K562 (cell line): ENCODE measurements at regions not wholly inside any gene's neighbourhood (a gene's known extent, or its start where the extent isn't known, plus 50 kb on each side); places are given as distances from the start of the nearest gene placed in this dataset.

Experiments used
- EP300 ChIP-seq: IDR thresholded peaks from 2 replicates; pipeline ENCODE4 v1.6.1; 2012; ENCODE audit warnings: low read length, improper control_type of control experiment
- HIVEP1 ChIP-seq: fragments of 250-450 bp; sonication (Bioruptor Pico); IDR thresholded peaks from 2 replicates; pipeline ENCODE4 v1.4.0; 2020; ENCODE audit warnings: mild to moderate bottlenecking
- HMGN3 ChIP-seq: IDR thresholded peaks from 2 replicates; pipeline ENCODE4 v1.6.1; 2011; ENCODE audit warnings: borderline replicate concordance, low read depth, mild to moderate bottlenecking, mixed read lengths, low read length; ENCODE audit not compliant: insufficient read length; ENCODE audit errors: extremely low read depth
- HSF4 ChIP-seq: fragments of 250-450 bp; sonication (Bioruptor Pico); IDR thresholded peaks from 2 replicates; pipeline ENCODE4 v2.1.2; 2022; ENCODE audit warnings: mild to moderate bottlenecking, moderate library complexity, borderline replicate concordance
- KDM1A ChIP-seq, 2 experiments: fragments of 450-650 bp; IDR thresholded peaks; 2 replicates each; pipeline ENCODE4 v1.6.1; 2016; ENCODE audit warnings: mild to moderate bottlenecking in 2 of 2
- NFE2L1 ChIP-seq: fragments of 450-650 bp; IDR thresholded peaks from 2 replicates; pipeline ENCODE4 v1.6.1; 2016; ENCODE audit warnings: missing genetic modification characterization, low read depth, mild to moderate bottlenecking, missing compliant biosample characterization, moderate library complexity, borderline replicate concordance
- PHF8 ChIP-seq: fragments of 200-600 bp; sonication (generic); IDR thresholded peaks from 2 replicates; pipeline ENCODE4 v1.6.1; 2012; ENCODE audit warnings: mixed run types, mild to moderate bottlenecking, inconsistent platforms, low read length, moderate library complexity, borderline replicate concordance
- SP1 ChIP-seq: sonication (generic); formaldehyde crosslinking; IDR thresholded peaks from 2 replicates; pipeline ENCODE4 v1.8.1; 2022; ENCODE audit warnings: mild to moderate bottlenecking, missing genetic modification reagents
- TEAD4 ChIP-seq, 2 experiments: sonication (generic) in 1 of 2; formaldehyde crosslinking in 1 of 2; IDR thresholded peaks; 2 replicates each; pipeline versions ENCODE4 v1.6.1 to v1.8.0; 2012 to 2022; ENCODE audit warnings: borderline replicate concordance in 1 of 2, inconsistent platforms in 1 of 2, low read length in 1 of 2, mild to moderate bottlenecking in 1 of 2, missing genetic modification reagents in 1 of 2
- ZNF780A ChIP-seq: fragments of 250-450 bp; sonication (Bioruptor Pico); IDR thresholded peaks from 2 replicates; pipeline ENCODE4 v1.5.0; 2021; ENCODE audit warnings: mild to moderate bottlenecking
- TF ChIP-seq, protein P1 (sequence below): sonication (generic); formaldehyde crosslinking; IDR thresholded peaks from 2 replicates; pipeline ENCODE4 v1.8.0; 2022; ENCODE audit warnings: mild to moderate bottlenecking, missing genetic modification reagents
- TF ChIP-seq, protein P2 (sequence below): sonication (generic); formaldehyde crosslinking; IDR thresholded peaks from 2 replicates; pipeline ENCODE4 v1.8.0; 2023; ENCODE audit warnings: missing genetic modification reagents, mild to moderate bottlenecking, borderline replicate concordance
- TF ChIP-seq, protein P3 (sequence below): fragments of 250-450 bp; sonication (Bioruptor Pico); IDR thresholded peaks from 2 replicates; pipeline ENCODE4 v1.8.0; 2022; ENCODE audit warnings: moderate library complexity, mild to moderate bottlenecking, inconsistent platforms

DNA sequence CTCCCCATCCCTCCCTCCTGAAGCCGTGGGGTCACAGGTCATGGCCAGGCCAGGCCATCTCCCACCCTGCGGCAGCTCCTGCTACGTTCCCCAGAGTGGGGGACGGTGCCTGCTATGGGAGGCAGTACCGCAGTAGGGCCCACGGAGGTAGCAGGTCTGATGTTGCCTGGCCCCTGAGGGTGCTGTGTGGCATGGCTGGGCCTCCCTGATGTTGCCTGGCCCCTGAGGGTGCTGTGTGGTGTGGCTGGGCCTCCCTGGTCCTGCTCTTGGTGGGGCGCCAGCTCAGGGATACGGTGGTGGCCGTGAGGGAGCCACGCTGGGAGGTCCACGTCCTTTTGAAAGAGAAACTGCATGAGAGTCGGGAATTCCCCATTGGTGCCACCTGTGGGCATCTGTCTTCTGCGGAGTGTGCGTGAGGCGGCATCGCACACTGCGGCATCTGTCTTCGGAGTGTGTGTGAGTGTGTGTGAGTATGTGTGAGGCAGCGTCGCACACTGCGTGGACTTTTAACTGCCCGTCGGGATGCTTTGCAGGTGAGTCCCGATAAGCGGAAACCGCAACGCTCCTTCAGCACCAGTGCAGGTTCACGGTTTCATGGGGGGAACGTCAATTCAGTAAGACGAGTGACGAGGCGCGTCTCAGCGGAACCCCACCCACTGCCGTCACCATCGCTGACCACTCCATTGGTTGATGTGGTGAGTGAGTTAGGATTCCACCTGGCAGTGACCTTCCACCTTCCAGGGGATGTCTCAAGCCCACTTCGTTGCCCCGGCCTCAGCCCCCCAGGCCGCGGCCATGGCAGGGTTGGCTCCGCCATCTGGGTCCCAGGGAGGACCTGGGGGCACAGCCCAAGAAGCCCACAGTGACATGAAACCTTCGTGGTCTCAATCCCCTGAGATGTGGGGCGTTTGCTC lies 51.2 kb upstream of the CFAP46 start:
- TF ChIP-seq HMGN3 (no peak), SP1 (no peak), HSF4 (CRISPR knock-in tag) (no peak), ZNF780A (CRISPR knock-in tag) (no peak), KDM1A (IDR thresholded peaks at IDR 0.05) (no peak), TEAD4 (IDR thresholded peaks at IDR 0.05; ENCODE audit: low read length) (no peak), TEAD4 (CRISPR knock-in tag; IDR thresholded peaks at IDR 0.05; ENCODE audit: borderline replicate concordance) (no peak), NFE2L1 (tag) (no peak), EP300 (no peak), HIVEP1 (CRISPR knock-in tag) (no peak), PHF8 (no peak)
- TF ChIP-seq, protein P1, sequence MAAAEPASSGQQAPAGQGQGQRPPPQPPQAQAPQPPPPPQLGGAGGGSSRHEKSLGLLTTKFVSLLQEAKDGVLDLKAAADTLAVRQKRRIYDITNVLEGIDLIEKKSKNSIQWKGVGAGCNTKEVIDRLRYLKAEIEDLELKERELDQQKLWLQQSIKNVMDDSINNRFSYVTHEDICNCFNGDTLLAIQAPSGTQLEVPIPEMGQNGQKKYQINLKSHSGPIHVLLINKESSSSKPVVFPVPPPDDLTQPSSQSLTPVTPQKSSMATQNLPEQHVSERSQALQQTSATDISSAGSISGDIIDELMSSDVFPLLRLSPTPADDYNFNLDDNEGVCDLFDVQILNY (CRISPR knock-in tag) = no peak
- TF ChIP-seq, protein P2, sequence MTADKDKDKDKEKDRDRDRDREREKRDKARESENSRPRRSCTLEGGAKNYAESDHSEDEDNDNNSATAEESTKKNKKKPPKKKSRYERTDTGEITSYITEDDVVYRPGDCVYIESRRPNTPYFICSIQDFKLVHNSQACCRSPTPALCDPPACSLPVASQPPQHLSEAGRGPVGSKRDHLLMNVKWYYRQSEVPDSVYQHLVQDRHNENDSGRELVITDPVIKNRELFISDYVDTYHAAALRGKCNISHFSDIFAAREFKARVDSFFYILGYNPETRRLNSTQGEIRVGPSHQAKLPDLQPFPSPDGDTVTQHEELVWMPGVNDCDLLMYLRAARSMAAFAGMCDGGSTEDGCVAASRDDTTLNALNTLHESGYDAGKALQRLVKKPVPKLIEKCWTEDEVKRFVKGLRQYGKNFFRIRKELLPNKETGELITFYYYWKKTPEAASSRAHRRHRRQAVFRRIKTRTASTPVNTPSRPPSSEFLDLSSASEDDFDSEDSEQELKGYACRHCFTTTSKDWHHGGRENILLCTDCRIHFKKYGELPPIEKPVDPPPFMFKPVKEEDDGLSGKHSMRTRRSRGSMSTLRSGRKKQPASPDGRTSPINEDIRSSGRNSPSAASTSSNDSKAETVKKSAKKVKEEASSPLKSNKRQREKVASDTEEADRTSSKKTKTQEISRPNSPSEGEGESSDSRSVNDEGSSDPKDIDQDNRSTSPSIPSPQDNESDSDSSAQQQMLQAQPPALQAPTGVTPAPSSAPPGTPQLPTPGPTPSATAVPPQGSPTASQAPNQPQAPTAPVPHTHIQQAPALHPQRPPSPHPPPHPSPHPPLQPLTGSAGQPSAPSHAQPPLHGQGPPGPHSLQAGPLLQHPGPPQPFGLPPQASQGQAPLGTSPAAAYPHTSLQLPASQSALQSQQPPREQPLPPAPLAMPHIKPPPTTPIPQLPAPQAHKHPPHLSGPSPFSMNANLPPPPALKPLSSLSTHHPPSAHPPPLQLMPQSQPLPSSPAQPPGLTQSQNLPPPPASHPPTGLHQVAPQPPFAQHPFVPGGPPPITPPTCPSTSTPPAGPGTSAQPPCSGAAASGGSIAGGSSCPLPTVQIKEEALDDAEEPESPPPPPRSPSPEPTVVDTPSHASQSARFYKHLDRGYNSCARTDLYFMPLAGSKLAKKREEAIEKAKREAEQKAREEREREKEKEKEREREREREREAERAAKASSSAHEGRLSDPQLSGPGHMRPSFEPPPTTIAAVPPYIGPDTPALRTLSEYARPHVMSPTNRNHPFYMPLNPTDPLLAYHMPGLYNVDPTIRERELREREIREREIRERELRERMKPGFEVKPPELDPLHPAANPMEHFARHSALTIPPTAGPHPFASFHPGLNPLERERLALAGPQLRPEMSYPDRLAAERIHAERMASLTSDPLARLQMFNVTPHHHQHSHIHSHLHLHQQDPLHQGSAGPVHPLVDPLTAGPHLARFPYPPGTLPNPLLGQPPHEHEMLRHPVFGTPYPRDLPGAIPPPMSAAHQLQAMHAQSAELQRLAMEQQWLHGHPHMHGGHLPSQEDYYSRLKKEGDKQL (CRISPR knock-in tag) = no peak
- TF ChIP-seq, protein P3, sequence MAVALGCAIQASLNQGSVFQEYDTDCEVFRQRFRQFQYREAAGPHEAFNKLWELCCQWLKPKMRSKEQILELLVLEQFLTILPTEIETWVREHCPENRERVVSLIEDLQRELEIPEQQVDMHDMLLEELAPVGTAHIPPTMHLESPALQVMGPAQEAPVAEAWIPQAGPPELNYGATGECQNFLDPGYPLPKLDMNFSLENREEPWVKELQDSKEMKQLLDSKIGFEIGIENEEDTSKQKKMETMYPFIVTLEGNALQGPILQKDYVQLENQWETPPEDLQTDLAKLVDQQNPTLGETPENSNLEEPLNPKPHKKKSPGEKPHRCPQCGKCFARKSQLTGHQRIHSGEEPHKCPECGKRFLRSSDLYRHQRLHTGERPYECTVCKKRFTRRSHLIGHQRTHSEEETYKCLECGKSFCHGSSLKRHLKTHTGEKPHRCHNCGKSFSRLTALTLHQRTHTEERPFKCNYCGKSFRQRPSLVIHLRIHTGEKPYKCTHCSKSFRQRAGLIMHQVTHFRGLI (CRISPR knock-in tag) = no peak
